ENCODE measurements at regions not wholly inside any gene's neighbourhood (a gene's known extent, or its start where the extent isn't known, plus 50 kb on each side); places are given as distances from the start of the nearest gene placed in this dataset.

DNA sequence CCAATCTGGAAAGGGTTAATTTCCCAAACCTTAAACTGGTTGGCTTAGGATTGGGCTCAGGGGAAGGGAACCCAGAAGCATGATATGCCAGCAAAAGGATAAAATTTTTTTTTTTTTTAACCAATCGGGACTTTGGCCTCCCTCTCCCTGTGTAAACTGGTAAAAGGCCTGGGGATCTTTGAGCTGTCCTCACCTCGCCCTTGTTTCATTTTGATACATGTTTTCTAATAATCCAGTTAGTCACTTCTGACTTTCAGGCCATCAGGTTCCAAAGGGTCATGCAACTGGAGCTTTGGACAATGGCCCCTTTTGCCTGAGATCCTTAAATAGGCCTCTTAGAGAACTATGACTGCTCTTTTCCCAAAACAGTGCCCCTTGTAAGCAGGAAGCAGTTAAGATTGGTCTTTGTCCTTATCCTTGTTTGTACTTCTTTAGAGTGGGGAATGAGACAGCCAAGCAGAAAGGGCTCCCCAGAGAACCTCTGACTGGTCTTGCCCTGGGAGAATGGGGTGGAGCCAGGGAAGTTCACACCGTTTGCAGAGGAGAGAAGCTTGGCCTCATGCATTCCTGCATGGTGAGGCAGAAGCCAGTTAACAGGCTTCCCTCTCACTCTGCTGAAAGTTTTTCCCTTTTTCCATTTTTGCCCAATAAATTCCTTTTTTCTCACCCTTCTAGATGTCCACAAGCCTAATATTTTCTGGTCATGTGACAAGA, 424.2 kb upstream of the CNTNAP2 start:
- H3K79me2 ChIP-seq (ENCODE audit: insufficient read depth, low read length) = no peaks in the 10 kb centered on the region
- H3K4me3 ChIP-seq (ENCODE audit: insufficient read depth, low read length, poor library complexity, severe bottlenecking) = no peak overlapping the region
- no peak overlapping the region for H3K9ac ChIP-seq (ENCODE audit: low read length)
- H3K4me2 ChIP-seq (ENCODE audit: low read depth, low read length, poor library complexity, severe bottlenecking) = no peak overlapping the region
- H3K36me3 ChIP-seq (ENCODE audit: low read length) = no peaks in the 10 kb centered on the region
- H3F3A ChIP-seq (ENCODE audit: insufficient read depth) = no peaks in the 10 kb centered on the region
- H3K27ac ChIP-seq (ENCODE audit: low read depth, low read length) = no peak overlapping the region
- H3K9me2 ChIP-seq (replicated peaks; ENCODE audit: insufficient read depth, low read length) = no peaks in the 10 kb centered on the region
- no peaks in the 10 kb centered on the region for H3K27me3 ChIP-seq (ENCODE audit: low read length)
- TF ChIP-seq EZH2phosphoT487 (conservative IDR thresholded peaks at IDR 0.05; ENCODE audit: low read length) = no peak
- no peak overlapping the region for H2AFZ ChIP-seq (ENCODE audit: low read depth, low read length, severe bottlenecking)
- no peaks in the 10 kb centered on the region for H4K20me1 ChIP-seq (ENCODE audit: low read depth, low read length)
- H3K9me3 ChIP-seq (ENCODE audit: insufficient read depth, low read length) = no peaks in the 10 kb centered on the region

GRCh38 chr7:145691377-145691914, 425.2 kb upstream of the CNTNAP2 start:
- TF ChIP-seq, protein P1, sequence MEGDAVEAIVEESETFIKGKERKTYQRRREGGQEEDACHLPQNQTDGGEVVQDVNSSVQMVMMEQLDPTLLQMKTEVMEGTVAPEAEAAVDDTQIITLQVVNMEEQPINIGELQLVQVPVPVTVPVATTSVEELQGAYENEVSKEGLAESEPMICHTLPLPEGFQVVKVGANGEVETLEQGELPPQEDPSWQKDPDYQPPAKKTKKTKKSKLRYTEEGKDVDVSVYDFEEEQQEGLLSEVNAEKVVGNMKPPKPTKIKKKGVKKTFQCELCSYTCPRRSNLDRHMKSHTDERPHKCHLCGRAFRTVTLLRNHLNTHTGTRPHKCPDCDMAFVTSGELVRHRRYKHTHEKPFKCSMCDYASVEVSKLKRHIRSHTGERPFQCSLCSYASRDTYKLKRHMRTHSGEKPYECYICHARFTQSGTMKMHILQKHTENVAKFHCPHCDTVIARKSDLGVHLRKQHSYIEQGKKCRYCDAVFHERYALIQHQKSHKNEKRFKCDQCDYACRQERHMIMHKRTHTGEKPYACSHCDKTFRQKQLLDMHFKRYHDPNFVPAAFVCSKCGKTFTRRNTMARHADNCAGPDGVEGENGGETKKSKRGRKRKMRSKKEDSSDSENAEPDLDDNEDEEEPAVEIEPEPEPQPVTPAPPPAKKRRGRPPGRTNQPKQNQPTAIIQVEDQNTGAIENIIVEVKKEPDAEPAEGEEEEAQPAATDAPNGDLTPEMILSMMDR (IDR thresholded peaks at IDR 0.05; ENCODE audit: insufficient read depth, low read length, poor library complexity, severe bottlenecking) = no peak
- no peak for TF ChIP-seq EZH2phosphoT487 (conservative IDR thresholded peaks at IDR 0.05; ENCODE audit: low read length)
- Histone ChIP-seq H3K79me2 (ENCODE audit: insufficient read depth, low read length) (no peaks in the 10 kb centered on the region), H3K4me3 (ENCODE audit: insufficient read depth, low read length, poor library complexity, severe bottlenecking) (no peak overlapping the region), H3K27me3 (ENCODE audit: low read length) (no peaks in the 10 kb centered on the region), H3F3A (ENCODE audit: insufficient read depth) (no peaks in the 10 kb centered on the region), H2AFZ (ENCODE audit: low read depth, low read length, severe bottlenecking) (no peak overlapping the region), H3K9me3 (ENCODE audit: insufficient read depth, low read length) (no peaks in the 10 kb centered on the region), H3K27ac (ENCODE audit: low read depth, low read length) (no peak overlapping the region), H3K9ac (ENCODE audit: low read length) (no peak overlapping the region), H3K4me2 (ENCODE audit: low read depth, low read length, poor library complexity, severe bottlenecking) (no peak overlapping the region), H3K36me3 (ENCODE audit: low read length) (no peaks in the 10 kb centered on the region), H4K20me1 (ENCODE audit: low read depth, low read length) (no peaks in the 10 kb centered on the region), H3K9me2 (replicated peaks; ENCODE audit: insufficient read depth, low read length) (no peaks in the 10 kb centered on the region)

DNA sequence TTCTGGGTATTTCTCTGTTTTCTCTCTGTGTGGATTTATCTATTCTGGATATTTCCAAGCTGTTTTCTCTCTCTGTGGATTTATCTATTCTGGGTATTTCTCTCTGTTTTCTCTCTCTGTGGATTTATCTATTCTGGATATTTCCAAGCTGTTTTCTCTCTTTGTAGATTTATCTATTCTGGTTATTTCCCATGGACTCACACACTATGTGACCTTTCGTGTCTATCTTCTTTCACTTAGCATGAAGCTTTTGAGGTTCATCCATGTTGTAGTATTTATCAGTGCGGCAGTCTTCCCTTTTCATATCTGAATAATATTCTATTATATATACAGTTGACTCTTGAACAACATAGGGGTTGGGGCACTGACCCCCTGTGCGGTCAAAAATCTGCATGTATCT, 435.0 kb upstream of the CNTNAP2 start:
- H3K4me2 ChIP-seq (ENCODE audit: low read depth, low read length, poor library complexity, severe bottlenecking) = no peak overlapping the region
- no peaks in the 10 kb centered on the region for H4K20me1 ChIP-seq (ENCODE audit: low read depth, low read length)
- no peak overlapping the region for H3K4me3 ChIP-seq (ENCODE audit: insufficient read depth, low read length, poor library complexity, severe bottlenecking)
- no peak overlapping the region for H2AFZ ChIP-seq (ENCODE audit: low read depth, low read length, severe bottlenecking)
- H3K9me2 ChIP-seq (replicated peaks; ENCODE audit: insufficient read depth, low read length) = no peaks in the 10 kb centered on the region
- no peaks in the 10 kb centered on the region for H3F3A ChIP-seq (ENCODE audit: insufficient read depth)
- TF ChIP-seq, protein P1 (IDR thresholded peaks at IDR 0.05; ENCODE audit: insufficient read depth, low read length, poor library complexity, severe bottlenecking) = no peak
- TF ChIP-seq EZH2phosphoT487 (conservative IDR thresholded peaks at IDR 0.05; ENCODE audit: low read length) = no peak
- no peak overlapping the region for H3K27ac ChIP-seq (ENCODE audit: low read depth, low read length)
- no peaks in the 10 kb centered on the region for H3K9me3 ChIP-seq (ENCODE audit: insufficient read depth, low read length)
- no peaks in the 10 kb centered on the region for H3K36me3 ChIP-seq (ENCODE audit: low read length)
- no peaks in the 10 kb centered on the region for H3K79me2 ChIP-seq (ENCODE audit: insufficient read depth, low read length)
- no peaks in the 10 kb centered on the region for H3K27me3 ChIP-seq (ENCODE audit: low read length)
- no peak overlapping the region for H3K9ac ChIP-seq (ENCODE audit: low read length)

GRCh38 chr7:145681159-145681558, 435.4 kb upstream of the CNTNAP2 start:
- Histone ChIP-seq H3K9me2 (replicated peaks; ENCODE audit: insufficient read depth, low read length) (no peaks in the 10 kb centered on the region), H3K36me3 (ENCODE audit: low read length) (no peaks in the 10 kb centered on the region), H3K4me2 (ENCODE audit: low read depth, low read length, poor library complexity, severe bottlenecking) (no peak overlapping the region), H2AFZ (ENCODE audit: low read depth, low read length, severe bottlenecking) (no peak overlapping the region), H3K27me3 (ENCODE audit: low read length) (no peaks in the 10 kb centered on the region), H3K9ac (ENCODE audit: low read length) (no peak overlapping the region), H3K79me2 (ENCODE audit: insufficient read depth, low read length) (no peaks in the 10 kb centered on the region), H4K20me1 (ENCODE audit: low read depth, low read length) (no peaks in the 10 kb centered on the region), H3K9me3 (ENCODE audit: insufficient read depth, low read length) (no peaks in the 10 kb centered on the region), H3K27ac (ENCODE audit: low read depth, low read length) (no peak overlapping the region), H3F3A (ENCODE audit: insufficient read depth) (no peaks in the 10 kb centered on the region), H3K4me3 (ENCODE audit: insufficient read depth, low read length, poor library complexity, severe bottlenecking) (no peak overlapping the region)
- no peak for TF ChIP-seq EZH2phosphoT487 (conservative IDR thresholded peaks at IDR 0.05; ENCODE audit: low read length)
- TF ChIP-seq, protein P1 (IDR thresholded peaks at IDR 0.05; ENCODE audit: insufficient read depth, low read length, poor library complexity, severe bottlenecking) = no peak

All from SU-DHL-6 (cell line).